ENCODE measurements at regions not wholly inside any gene's neighbourhood (a gene's known extent, or its start where the extent isn't known, plus 50 kb on each side); places are given as distances from the start of the nearest gene placed in this dataset.

- DNase-seq, result no peak
Observed at GRCh38 chr16:64823481-64824075, 298.3 kb downstream of the CDH11 start.

GRCh38 chr16:64809876-64810629 lies 311.8 kb downstream of the CDH11 start:
- DNase-seq, result no peak

GRCh38 chr16:64808474-64808873 lies 313.4 kb downstream of the CDH11 start:
- DNase-seq, result no peak

- no peak for DNase-seq
Observed at GRCh38 chr16:64791756-64792155, 330.1 kb downstream of the CDH11 start.

GRCh38 chr16:64784635-64785034 lies 337.2 kb downstream of the CDH11 start:
- DNase-seq, result no peak

GRCh38 chr16:64782484-64782883 lies 339.4 kb downstream of the CDH11 start:
- no peak for DNase-seq

- DNase-seq, result no peak
Observed at GRCh38 chr16:64780445-64780844, 341.4 kb downstream of the CDH11 start.

GRCh38 chr16:64778777-64779176 lies 343.1 kb downstream of the CDH11 start:
- DNase-seq, result no peak

GRCh38 chr16:64773638-64774037 lies 348.2 kb downstream of the CDH11 start:
- no peak for DNase-seq

- DNase-seq, result no peak
Observed at GRCh38 chr16:64773184-64773583, 348.7 kb downstream of the CDH11 start.

- DNase-seq, result no peak
Observed at GRCh38 chr16:64771273-64771672, 350.6 kb downstream of the CDH11 start.

GRCh38 chr16:64762211-64762610 lies 359.7 kb downstream of the CDH11 start:
- DNase-seq, result no peak

GRCh38 chr16:64754279-64754678 lies 367.6 kb downstream of the CDH11 start:
- no peak for DNase-seq

- DNase-seq, result no peak
Observed at GRCh38 chr16:64751906-64752305, 370.0 kb downstream of the CDH11 start.

GRCh38 chr16:64749346-64749745 lies 372.5 kb downstream of the CDH11 start:
- DNase-seq, result no peak

- DNase-seq, result no peak
Observed at GRCh38 chr16:64745258-64745930, 376.5 kb downstream of the CDH11 start.

GRCh38 chr16:64742455-64743223 lies 379.2 kb downstream of the CDH11 start:
- DNase-seq, result no peak

GRCh38 chr16:64740261-64740660 lies 381.6 kb downstream of the CDH11 start:
- DNase-seq, result no peak

- no peak for DNase-seq
Observed at GRCh38 chr16:64738321-64738960, 383.4 kb downstream of the CDH11 start.

GRCh38 chr16:64736857-64737256 lies 385.0 kb downstream of the CDH11 start:
- no peak for DNase-seq

- no peak for DNase-seq
Observed at GRCh38 chr16:64731891-64732290, 390.0 kb downstream of the CDH11 start.

- no peak for DNase-seq
Observed at GRCh38 chr16:64730261-64730660, 391.6 kb downstream of the CDH11 start.

GRCh38 chr16:64724339-64724738 lies 397.5 kb downstream of the CDH11 start:
- no peak for DNase-seq

All from activated naive CD4-positive, alpha-beta T cell treated with Interleukin-2 at 50 U/mL for 16 hours (primary cell).